Mucosa of descending colon (tissue), 3 donors: ENCODE measurements at regions not wholly inside any gene's neighbourhood (a gene's known extent, or its start where the extent isn't known, plus 50 kb on each side); places are given as distances from the start of the nearest gene placed in this dataset.
"Not testable (repeated sequence)": the region's sequence is repeated elsewhere in the genome, so short reads cannot be mapped to it uniquely, and the experiment has no call there.

Experiments
- ATAC-seq: fragments of 200-7000 bp; cut with Tn5 transposase; one replicate; pipeline ENCODE4 v1.9.1; 2020; ENCODE audit warnings: mild to moderate bottlenecking, moderate library complexity
- DNase-seq, 3 donors: peaks; one replicate each; pipeline ENCODE4 v3.0.0-alpha.2; 2020
- H3K36me3 ChIP-seq: fragments of 200-600 bp; one replicate; pipeline ENCODE4 v1.8.0; 2021; ENCODE audit warnings: low read depth, mild to moderate bottlenecking
- H3K4me1 ChIP-seq: fragments of 200-600 bp; one replicate; pipeline ENCODE4 v1.8.0; 2021; ENCODE audit warnings: low read depth, mild to moderate bottlenecking
- H3K4me3 ChIP-seq: fragments of 200-600 bp; one replicate; pipeline ENCODE4 v1.8.0; 2021; ENCODE audit warnings: mild to moderate bottlenecking
- H3K9me3 ChIP-seq: fragments of 200-600 bp; one replicate; pipeline ENCODE4 v1.8.0; 2021; ENCODE audit warnings: mild to moderate bottlenecking
- intact Hi-C, 2 donors: fragments of 100-400 bp; cut with DNase I in 1 of 2; cut with micrococcal nuclease in 1 of 2; formaldehyde crosslinking; loops; one replicate each; pipeline versions ENCODE4 v1.11.0 to v1.11.1; 2022; cut with DNase I, micrococcal nuclease
- TF ChIP-seq, protein P1 (sequence below): fragments of 200-600 bp; IDR thresholded peaks from one replicate; pipeline ENCODE4 v1.8.0; 2022; ENCODE audit warnings: antibody characterized with exemption, mild to moderate bottlenecking
- donor health status: DM: no; HTN: no; CAD: no; lungs with moderate emphysema.
- donor health status: DM: no; HTN: no; CAD: no.
- donor health status: DM: no; HTN: yes; CAD: no.

DNA sequence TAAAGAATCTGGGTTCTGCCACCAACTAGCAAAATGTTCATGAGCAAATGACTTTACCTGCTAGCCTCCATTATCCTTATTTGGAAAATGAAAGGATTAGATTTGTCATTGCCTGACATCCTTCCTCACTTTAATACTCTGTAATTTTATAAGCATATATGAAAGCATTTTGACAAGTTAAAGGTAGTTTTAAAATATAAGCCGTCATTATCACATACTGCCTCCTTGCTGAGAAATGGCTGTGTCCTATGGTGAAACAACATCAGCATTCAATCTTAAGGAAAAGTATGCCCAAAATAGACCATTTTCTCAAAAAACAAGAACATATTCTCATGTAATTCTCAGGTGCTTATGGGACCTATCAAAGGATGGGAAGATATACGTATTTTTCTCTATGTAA is 461.2 kb downstream of the SUCLG1 start:
- DNase-seq, result no peak
- Histone ChIP-seq H3K36me3 (no peaks in the 10 kb centered on the region), H3K4me3 (no peak overlapping the region), H3K4me1 (no peaks in the 10 kb centered on the region), H3K9me3 (no peaks in the 10 kb centered on the region)
- no peak for ATAC-seq
- TF ChIP-seq, protein P1, sequence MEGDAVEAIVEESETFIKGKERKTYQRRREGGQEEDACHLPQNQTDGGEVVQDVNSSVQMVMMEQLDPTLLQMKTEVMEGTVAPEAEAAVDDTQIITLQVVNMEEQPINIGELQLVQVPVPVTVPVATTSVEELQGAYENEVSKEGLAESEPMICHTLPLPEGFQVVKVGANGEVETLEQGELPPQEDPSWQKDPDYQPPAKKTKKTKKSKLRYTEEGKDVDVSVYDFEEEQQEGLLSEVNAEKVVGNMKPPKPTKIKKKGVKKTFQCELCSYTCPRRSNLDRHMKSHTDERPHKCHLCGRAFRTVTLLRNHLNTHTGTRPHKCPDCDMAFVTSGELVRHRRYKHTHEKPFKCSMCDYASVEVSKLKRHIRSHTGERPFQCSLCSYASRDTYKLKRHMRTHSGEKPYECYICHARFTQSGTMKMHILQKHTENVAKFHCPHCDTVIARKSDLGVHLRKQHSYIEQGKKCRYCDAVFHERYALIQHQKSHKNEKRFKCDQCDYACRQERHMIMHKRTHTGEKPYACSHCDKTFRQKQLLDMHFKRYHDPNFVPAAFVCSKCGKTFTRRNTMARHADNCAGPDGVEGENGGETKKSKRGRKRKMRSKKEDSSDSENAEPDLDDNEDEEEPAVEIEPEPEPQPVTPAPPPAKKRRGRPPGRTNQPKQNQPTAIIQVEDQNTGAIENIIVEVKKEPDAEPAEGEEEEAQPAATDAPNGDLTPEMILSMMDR, result no peak
- intact Hi-C loops, result no loop called here

DNA sequence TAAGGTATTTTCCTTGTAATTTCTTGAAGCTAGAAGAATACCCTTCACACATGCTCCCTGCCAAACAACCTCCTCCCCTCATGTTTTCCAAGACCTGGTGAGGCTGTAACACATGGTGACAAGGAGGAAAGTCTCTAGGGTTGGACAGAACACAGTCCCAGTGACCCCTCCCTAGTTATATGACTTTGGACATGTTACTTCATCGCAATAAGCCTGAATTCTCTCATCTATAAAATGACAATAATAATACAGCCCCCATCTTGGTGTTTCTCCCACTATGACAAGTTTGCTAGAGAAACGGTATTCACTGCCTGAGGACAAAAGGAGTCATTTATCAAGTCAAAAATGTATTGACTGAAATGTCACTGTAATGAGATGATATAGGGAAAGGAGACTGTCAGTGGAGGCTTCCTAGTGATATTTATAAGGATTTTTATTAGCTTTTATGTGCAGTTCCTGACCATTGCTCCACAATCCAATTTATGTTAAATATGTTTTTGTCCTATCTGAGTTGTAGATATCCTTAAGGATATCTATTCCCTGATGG is 464.4 kb downstream of the SUCLG1 start:
- Histone ChIP-seq H3K36me3 (no peaks in the 10 kb centered on the region), H3K9me3 (no peaks in the 10 kb centered on the region), H3K4me1 (no peaks in the 10 kb centered on the region), H3K4me3 (no peak overlapping the region)
- intact Hi-C loops, result no loop called here
- no peak for DNase-seq
- ATAC-seq, result no peak
- TF ChIP-seq, protein P1, result no peak

DNA sequence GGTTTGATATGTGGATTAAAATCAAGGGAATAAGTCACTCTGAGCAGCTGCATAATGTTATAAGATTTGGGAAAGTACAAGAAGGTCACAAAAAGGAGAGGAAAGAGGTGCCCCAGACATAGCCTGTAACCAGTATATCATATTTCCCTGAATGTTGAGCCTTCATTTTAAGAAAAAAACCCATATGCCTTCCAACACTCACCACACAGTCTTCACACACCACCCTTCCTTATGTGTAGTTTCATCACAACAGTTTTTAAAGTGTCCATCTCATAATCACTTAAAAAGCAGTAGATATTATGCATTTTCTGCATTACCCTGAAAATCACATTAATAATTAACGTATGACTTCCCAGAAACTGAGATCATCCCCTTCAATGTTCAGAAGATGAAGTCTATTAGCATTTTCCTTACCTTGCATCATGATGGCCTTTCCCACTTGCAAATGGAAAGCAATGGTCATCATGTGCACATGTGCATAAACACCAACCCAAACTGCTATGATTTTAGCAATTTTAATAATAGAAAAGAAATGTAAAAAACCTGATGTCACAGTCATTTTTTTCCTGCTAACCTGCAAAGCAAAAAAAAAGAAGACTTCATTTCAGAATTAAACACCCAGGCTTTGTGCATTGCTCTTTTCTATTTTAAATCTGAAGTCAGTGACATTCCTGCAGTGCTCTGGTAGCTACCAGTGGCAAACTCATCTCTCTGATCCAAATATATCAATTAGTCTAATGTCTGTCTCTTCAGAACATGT is 465.0 kb downstream of the SUCLG1 start:
- intact Hi-C loops, result no loop called here
- Histone ChIP-seq H3K36me3 (no peaks in the 10 kb centered on the region), H3K4me1 (no peaks in the 10 kb centered on the region), H3K4me3 (no peak overlapping the region), H3K9me3 (no peaks in the 10 kb centered on the region)
- TF ChIP-seq, protein P1, result no peak
- DNase-seq (no peak), ATAC-seq (no peak)

DNA sequence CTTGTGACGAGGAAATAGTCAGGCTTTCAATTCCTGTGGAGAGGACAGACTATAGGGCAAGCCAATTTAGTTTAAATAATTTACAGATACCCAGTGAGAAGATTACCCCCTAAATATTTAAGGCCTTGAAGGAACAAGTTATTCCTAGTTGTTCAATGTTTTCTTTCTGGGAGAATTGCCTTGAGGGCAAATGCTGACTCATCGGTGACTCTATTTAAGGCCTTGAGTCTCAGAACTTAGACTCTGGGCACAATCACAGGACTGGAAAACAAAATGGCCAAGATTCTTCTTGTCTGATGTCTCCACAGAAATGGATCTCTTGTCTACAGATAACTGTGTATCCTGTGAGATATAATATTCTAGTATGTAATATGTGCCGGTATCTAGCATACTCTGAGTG is 467.1 kb downstream of the SUCLG1 start:
- H3K4me1 ChIP-seq, result no peaks in the 10 kb centered on the region
- H3K4me3 ChIP-seq, result no peak overlapping the region
- TF ChIP-seq, protein P1, result no peak
- intact Hi-C loops, result no loop called here
- H3K9me3 ChIP-seq, result no peaks in the 10 kb centered on the region
- ATAC-seq, result no peak
- no peak for DNase-seq
- no peaks in the 10 kb centered on the region for H3K36me3 ChIP-seq

DNA sequence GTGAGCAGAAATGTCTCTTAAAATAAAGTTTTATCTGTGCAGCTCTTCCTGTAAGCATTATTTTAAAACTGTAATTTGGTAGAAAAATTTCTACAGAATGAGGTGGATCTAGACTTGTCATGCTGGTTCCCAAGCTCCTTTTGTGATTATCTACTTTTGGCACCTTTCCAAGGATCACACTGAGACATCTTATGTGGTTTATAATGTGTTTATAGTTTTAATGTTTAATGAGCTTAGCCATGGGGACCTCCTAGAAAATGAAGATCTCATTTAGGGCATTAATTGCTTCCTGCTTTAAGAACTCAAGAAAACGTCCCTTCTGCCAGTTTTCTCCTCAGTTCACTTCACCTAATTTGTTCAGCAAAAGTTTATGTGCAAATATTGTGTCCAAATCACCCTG is 468.4 kb downstream of the SUCLG1 start:
- no peaks in the 10 kb centered on the region for H3K9me3 ChIP-seq
- no peak for ATAC-seq
- intact Hi-C loops, result no loop called here
- TF ChIP-seq, protein P1, result no peak
- no peak for DNase-seq
- H3K36me3 ChIP-seq, result no peaks in the 10 kb centered on the region
- no peak overlapping the region for H3K4me3 ChIP-seq
- no peaks in the 10 kb centered on the region for H3K4me1 ChIP-seq

DNA sequence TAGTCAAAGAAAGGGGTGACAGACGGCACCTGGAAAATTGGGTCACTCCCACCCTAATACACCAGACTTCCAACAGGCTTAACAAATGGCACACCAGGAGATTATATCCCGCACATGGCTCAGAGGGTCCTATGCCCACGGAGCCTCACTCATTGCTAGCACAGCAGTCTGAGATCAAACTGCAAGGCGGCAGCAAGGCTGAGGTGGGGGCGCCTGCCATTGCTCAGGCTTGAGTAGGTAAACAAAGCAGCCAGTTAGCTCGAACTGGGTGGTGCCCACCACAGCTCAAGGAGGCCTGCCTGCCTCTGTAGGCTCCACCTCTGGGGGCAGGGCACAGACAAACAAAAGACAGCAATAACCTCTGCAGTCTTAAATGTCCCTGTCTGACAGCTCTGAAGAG is 482.5 kb downstream of the SUCLG1 start:
- H3K36me3 ChIP-seq, H3K4me1 ChIP-seq, intact Hi-C loops, H3K9me3 ChIP-seq, ATAC-seq, DNase-seq, H3K4me3 ChIP-seq: not testable (repeated sequence)
